NCI-H1092 (cell line): ENCODE measurements at regions not wholly inside any gene's neighbourhood (a gene's known extent, or its start where the extent isn't known, plus 50 kb on each side); places are given as distances from the start of the nearest gene placed in this dataset.
"Not testable (repeated sequence)": the region's sequence is repeated elsewhere in the genome, so short reads cannot be mapped to it uniquely, and the experiment has no call there.

Source experiments
- DNase-seq: peaks from one replicate; lab custom pipeline; 2025; lab: John Stamatoyannopoulos, UW

DNA sequence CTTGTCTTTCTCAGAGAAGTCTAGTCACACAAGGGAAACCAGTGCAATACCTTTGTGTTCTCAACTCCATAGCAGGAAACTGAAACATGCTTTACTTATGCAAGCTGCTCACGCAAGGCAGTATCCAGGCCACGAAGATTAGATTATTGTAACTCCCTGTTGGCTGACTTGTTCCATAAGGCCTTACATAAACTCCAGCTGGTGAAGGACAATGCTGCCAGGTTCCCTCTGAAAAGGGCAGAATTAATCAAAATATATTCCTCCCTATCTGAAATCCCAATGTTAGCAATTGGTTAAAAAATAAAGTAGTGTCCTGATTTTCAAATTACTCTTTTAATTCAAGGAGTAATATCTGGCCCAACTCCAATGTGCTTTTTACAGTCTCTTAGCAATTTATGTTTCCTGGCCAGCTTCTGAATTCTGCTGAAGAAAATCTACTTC lies 966.6 kb downstream of the HACE1 start:
- no peak for DNase-seq

- DNase-seq: no peak
These were observed 972.8 kb downstream of the HACE1 start for GRCh38 chr6:103886951-103887350.

DNA sequence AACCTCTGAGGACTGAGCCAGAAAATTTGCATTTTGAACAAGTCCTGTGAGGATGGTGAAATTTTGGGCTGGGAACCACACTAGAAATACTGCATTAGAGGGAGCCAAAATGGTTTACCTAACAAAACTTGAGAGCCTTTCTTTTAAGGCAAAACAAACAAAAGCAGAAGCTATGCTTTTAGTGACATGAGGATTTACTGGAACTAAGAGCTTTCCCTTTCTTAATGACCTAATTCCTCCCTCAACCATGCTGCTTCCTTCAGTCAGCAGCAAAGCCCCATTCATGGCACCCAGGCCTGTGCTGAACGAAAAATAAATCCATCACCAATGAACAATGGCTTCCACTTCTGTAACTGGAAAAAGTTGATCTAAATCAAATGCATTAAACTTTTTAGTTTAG lies 974.3 kb downstream of the HACE1 start:
- DNase-seq: no peak

- DNase-seq: no peak
These were observed 979.9 kb downstream of the HACE1 start for GRCh38 chr6:103879800-103880199.

- no peak for DNase-seq
These were observed 984.5 kb downstream of the HACE1 start for GRCh38 chr6:103875221-103875620.

DNA sequence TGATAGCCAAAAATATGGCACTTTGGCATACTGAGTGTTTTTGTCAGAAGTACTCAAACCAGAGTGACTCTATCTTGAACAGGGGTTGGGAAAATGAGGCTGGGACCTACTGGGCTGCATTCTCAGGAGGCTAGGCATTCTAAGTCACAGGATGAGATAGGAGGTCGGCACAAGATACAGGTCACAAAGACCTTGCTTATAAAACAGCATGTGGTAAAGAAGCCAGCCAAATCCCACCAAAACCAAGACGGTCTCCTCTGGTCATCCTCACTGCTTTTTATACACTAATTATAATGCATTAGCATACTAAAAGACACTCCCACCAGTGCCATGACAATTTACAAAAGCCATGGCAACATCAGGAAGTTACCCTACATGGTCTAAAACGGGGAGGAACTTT lies 985.1 kb downstream of the HACE1 start:
- no peak for DNase-seq

GRCh38 chr6:103872678-103873077 lies 987.0 kb downstream of the HACE1 start:
- DNase-seq: no peak

- peak; percentile 13 for DNase-seq
These were observed 987.5 kb downstream of the HACE1 start for GRCh38 chr6:103872233-103872632.

- DNase-seq: no peak
These were observed 988.7 kb downstream of the HACE1 start for GRCh38 chr6:103870970-103871369.

DNA sequence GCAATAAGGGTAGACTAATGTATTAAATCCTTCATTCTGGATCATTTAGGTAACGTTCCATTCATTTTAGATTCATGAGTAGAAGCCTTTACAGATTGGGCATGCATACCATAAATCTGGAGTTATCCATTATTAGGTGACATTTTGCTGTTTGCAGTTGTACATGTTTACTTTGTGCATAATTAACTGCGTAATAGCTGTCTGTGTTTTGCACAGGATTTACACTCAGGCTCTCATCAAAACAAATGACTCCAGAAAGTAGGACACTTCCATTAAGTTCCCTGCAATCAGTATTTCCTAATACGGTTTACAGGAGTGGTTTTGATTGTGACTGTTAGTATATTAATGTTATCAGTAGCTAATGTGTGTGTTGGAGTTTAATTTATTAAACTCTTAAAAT lies 997.4 kb downstream of the HACE1 start:
- DNase-seq: no peak

- no peak for DNase-seq
These were observed 1001.7 kb downstream of the HACE1 start for GRCh38 chr6:103858003-103858402.

- no peak for DNase-seq
These were observed 1004.0 kb downstream of the HACE1 start for GRCh38 chr6:103855750-103856149.

- no peak for DNase-seq
These were observed 1005.7 kb downstream of the HACE1 start for GRCh38 chr6:103854059-103854458.

- no peak for DNase-seq
These were observed 1021.3 kb downstream of the HACE1 start for GRCh38 chr6:103838457-103838856.

- DNase-seq: no peak
These were observed 1033.5 kb downstream of the HACE1 start for GRCh38 chr6:103826209-103826608.

- no peak for DNase-seq
These were observed 1039.6 kb downstream of the HACE1 start for GRCh38 chr6:103820148-103820547.

DNA sequence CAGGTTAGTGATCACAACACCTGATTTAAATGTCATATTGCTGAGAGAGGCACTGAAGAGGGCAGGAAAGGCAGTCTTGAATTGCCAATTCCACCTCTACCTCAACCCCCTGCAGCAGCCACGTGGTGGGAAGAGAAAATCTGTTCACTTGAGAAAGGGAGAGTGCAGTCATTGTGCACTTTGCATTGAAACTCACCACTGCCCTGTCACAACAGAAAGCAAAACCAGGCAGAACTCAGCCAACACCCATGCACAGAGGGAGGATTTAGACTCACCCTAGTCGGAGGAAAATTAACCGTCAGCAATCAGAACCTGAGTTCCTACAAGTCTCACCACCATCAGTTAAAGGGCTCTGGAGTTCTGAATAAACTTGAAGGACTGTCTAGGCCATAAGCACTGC lies 1040.2 kb downstream of the HACE1 start:
- no peak for DNase-seq

GRCh38 chr6:103812970-103813369 lies 1046.7 kb downstream of the HACE1 start:
- DNase-seq: no peak

DNA sequence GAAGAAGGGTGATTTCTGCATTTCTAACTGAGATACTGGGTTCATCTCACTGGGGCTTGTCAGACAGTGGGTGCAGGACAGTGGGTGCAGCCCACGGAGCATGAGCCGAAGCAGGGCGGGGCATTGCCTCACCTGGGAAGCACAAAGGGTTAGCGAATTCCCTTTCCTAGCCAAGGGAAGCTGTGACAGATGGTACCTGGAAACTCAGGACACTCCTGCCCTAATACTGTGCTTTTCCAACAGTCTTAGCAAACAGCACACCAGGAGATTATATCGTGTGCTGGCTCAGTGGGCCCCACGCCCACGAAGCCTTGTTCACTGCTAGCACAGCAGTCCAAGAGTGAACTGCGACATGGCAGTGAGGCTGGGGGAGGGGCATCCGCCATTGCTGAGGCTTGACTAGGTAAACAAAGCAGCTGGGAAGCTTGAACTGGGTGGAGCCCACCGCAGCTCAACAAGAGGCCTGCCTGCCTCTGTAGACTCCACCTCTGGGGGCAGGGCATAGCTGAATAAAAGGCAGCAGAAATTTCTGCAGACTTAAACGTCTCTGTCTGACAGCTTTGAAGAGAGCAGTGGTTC lies 1057.7 kb downstream of the HACE1 start:
- not testable (repeated sequence) for DNase-seq

- DNase-seq: no peak
These were observed 1059.6 kb downstream of the HACE1 start for GRCh38 chr6:103799971-103800670.

GRCh38 chr6:103798166-103798565 lies 1061.6 kb downstream of the HACE1 start:
- DNase-seq: no peak

- no peak for DNase-seq
These were observed 1062.0 kb downstream of the HACE1 start for GRCh38 chr6:103797738-103798137.

DNA sequence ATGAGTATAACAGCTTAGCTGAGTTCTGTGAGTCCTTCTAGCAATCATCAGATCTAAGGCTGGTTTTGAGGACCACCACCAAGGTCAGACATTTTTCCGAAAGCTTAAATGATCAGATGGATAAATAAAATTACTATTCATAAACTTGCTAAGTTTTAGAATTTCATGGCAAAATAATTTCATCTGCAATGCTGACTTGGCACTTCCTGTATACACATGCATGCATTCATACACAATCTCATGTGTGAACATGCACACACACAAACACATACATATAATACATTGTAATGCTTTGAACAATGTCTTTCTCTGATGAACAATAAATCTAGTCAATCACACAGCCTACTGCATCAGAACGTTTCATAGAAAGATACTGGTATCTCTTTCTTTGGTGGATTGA lies 1068.3 kb downstream of the HACE1 start:
- DNase-seq: no peak

- no peak for DNase-seq
These were observed 1075.6 kb downstream of the HACE1 start for GRCh38 chr6:103784117-103784516.
